ENCODE measurements at regions not wholly inside any gene's neighbourhood (a gene's known extent, or its start where the extent isn't known, plus 50 kb on each side); places are given as distances from the start of the nearest gene placed in this dataset.

- no peak for TF ChIP-seq POLR2A (IDR thresholded peaks at IDR 0.05)
- TF ChIP-seq, protein P1, sequence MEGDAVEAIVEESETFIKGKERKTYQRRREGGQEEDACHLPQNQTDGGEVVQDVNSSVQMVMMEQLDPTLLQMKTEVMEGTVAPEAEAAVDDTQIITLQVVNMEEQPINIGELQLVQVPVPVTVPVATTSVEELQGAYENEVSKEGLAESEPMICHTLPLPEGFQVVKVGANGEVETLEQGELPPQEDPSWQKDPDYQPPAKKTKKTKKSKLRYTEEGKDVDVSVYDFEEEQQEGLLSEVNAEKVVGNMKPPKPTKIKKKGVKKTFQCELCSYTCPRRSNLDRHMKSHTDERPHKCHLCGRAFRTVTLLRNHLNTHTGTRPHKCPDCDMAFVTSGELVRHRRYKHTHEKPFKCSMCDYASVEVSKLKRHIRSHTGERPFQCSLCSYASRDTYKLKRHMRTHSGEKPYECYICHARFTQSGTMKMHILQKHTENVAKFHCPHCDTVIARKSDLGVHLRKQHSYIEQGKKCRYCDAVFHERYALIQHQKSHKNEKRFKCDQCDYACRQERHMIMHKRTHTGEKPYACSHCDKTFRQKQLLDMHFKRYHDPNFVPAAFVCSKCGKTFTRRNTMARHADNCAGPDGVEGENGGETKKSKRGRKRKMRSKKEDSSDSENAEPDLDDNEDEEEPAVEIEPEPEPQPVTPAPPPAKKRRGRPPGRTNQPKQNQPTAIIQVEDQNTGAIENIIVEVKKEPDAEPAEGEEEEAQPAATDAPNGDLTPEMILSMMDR (IDR thresholded peaks at IDR 0.05), result no peak
Observed at GRCh38 chr13:30360586-30360985, 53.2 kb upstream of the KATNAL1 start.

Data from esophagus squamous epithelium (tissue), 4 donors.